ENCODE measurements at regions not wholly inside any gene's neighbourhood (a gene's known extent, or its start where the extent isn't known, plus 50 kb on each side); places are given as distances from the start of the nearest gene placed in this dataset.

DNA sequence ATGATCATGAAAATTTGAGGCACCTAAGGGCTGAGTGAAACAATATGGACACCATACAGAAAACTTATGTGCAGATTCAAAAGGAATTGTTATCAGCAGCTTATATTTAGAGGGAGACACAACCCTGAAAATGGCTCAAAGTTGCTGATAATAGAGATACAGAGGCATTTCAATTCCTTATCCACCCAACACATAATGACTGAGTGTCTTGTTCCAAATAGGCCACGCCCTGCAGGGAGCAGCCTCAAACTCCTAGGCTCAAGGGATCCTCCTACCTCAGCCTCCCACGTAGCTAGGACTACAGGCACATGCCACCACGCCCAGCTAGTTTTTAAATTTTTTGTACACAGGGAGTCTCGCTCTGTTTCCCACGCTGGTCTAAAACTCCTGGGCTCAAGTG lies 79.0 kb downstream of the LBH start:
- DNase-seq, result no peak

DNA sequence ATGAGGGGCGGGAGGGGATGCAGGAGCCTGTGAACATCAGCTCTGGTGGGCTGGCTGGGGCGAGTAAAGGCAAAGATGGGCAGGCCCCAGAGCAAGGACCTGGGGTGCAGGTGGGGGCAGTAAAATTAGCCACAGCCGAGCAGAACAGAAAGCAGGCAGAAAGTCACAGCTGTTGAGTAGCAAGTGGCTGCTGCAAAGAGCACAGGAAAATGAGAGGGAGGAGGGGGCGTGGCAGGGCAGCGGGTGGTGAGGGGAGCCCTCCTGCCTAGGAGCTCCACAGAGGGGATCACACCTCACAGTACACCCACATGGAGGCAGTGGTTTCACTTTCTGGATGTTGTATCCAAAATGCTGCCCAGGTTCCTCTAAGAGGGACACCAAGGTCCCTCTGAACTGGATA lies 79.6 kb downstream of the LBH start:
- no peak for DNase-seq

GRCh38 chr2:30311711-30312110 lies 80.4 kb downstream of the LBH start:
- no peak for DNase-seq

DNA sequence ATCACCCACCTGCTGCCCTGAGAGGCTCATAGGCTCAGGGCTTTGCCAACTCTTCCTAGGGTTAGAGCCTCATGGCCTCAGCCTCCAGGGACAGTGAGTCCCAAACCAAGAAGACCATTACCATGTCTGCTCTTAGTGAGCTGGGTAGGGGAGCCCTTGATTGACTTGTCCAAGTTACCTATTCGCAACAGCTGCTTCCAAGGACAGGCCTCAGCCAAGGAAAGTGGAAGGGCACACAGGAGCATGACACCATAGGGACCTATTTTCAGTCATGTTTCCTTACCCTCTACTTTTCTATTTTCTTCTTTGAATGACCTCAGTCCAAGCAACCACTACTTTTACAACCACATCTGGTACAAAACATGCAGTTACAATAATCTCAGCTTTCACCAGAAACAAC lies 81.6 kb downstream of the LBH start:
- no peak for DNase-seq

DNA sequence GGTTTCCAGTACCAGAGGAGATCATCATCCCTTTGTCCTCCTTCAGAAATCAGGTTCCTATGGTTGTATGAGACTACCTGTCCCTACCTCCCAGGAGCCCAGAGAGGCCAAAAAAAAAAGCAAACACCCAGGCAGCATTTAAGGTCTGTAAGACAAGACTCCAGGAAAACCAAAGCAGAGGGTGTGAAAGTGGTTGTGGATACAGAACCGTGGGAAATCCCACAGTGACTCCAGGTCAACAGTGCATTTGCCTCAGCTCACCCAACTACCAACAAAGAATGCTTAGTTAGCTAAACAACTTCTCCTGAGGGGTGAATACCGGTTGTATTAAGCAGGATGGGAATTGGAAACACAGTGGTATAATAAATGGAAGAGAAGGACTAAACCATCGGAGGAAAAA lies 83.6 kb downstream of the LBH start:
- DNase-seq, result no peak

DNA sequence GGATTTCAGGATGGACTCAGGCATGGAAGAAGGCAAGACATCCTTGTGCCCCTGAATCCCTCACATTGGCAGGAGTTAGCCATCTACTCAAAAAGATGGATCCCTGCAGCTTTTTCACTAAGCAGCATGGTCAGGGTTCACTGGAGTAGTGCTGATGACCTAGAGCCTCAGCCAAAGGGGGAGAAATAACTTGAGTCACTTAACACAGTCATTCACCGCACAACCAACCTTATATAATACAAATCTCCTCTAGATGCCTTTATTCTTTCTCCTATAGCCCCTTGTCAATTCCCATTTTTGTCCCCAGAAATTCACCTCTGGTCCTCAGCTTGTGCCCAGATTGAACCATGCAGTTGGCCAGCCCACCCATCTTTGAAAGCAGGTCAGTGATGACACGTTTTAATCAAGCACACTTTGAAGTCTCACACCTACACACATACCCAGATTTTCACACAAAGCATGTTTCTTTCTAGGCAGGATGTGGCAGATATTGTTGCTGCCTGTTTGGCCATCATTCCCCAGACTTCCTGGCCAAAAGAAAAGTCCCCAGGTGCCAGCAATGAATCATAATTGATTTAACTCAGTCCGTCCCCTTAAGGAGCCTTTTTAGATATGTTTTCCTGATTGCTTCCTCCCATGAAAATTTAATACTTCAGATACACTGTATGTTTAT lies 84.2 kb downstream of the LBH start:
- DNase-seq, result peak; percentile 4

GRCh38 chr2:30316408-30316807 lies 85.1 kb downstream of the LBH start:
- DNase-seq, result no peak

DNA sequence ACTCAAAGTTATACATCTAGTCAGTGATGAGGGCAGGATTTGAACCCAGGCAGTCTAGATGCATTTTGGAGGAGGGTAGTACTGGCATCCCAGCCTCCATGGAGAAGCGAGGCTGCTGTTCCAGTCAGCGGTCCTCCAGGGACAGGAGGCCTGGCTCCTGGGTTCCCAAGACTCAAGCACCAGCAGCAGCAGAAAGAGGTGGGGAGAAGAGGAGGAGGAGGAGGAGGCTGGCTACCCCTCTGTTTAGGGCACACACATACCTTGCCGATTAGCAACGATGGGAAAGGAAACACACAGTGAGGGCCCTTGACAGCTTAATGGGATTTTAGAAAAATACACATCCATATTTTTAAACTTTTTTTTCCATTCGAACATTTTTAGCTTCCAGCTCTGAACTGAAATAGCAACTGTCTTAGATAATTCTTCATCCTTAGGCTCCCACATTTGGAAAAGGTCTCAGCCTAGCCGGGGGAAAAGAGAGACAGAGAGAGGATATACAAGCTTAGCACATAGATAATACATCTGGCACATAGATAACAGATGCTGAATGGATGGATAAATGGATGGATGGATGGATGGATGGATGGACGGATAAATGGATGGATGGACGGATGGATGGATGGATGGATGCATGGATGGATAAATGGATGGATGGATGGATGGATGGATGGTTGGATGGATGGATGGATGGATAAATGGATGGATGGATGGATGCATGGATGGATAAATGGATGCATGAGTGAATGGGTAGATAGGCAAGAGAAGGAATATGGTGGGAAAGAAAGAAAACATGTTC lies 87.9 kb downstream of the LBH start:
- no peak for DNase-seq

- no peak for DNase-seq
Measured at GRCh38 chr2:30321466-30321865, 90.1 kb downstream of the LBH start.

- DNase-seq, result no peak
Measured at GRCh38 chr2:30323499-30323898, 92.2 kb downstream of the LBH start.

DNA sequence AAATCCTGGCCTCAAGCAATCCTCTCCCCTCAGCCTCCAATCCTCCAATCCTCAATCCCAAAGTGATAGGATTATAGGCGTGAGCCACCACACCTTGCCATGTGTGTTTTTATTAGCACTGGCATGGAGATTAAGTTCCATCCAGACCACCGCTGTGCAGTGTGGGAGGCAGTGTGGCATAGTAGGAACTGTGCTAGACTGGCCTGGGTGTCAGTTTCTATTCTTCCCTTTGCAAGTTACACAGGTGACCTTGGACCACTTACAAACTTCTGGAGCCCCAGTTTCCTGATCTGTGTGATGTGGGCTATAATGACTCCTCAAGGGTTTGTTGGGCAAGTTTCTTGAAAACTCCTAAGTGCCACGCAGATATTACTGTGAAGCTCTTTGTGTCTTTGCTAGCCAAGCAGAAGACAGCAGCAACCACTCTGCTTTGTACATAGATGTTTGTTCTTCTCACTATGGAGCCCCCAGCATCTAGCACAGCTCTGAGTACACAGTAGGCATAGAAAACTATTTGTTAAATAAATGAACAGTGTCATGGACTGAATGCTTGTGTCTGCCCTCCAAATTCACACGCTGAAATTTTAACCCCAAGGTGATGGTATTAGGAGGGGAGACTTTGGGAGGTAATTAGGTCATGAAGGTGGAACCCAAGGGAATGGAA lies 93.0 kb downstream of the LBH start:
- DNase-seq, result no peak

- no peak for DNase-seq
Measured at GRCh38 chr2:30325600-30326328, 94.4 kb downstream of the LBH start.

DNA sequence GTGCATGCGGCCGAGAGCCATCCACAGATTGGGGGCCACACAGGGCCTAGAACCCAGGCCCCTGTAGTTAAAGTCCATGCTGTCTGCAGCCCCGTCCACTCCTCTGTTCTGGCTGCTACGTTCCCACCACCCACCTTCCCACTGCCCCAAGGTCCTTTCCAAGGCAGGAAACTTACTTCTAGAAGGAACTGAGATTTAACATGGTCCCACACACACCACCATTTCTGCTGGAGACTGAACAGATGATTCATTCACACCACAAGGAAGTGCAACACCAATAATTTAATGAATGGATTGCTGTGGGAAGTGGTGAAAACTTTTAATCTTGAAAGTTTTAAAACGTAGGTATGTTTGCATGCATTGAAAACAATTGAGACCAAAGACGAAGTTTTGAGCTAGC lies 95.2 kb downstream of the LBH start:
- DNase-seq, result no peak

- DNase-seq, result no peak
Measured at GRCh38 chr2:30331038-30331437, 99.7 kb downstream of the LBH start.

- no peak for DNase-seq
Measured at GRCh38 chr2:30331869-30332268, 100.5 kb downstream of the LBH start.

GRCh38 chr2:30332791-30333453 lies 101.6 kb downstream of the LBH start:
- peak; percentile 58 for DNase-seq

DNA sequence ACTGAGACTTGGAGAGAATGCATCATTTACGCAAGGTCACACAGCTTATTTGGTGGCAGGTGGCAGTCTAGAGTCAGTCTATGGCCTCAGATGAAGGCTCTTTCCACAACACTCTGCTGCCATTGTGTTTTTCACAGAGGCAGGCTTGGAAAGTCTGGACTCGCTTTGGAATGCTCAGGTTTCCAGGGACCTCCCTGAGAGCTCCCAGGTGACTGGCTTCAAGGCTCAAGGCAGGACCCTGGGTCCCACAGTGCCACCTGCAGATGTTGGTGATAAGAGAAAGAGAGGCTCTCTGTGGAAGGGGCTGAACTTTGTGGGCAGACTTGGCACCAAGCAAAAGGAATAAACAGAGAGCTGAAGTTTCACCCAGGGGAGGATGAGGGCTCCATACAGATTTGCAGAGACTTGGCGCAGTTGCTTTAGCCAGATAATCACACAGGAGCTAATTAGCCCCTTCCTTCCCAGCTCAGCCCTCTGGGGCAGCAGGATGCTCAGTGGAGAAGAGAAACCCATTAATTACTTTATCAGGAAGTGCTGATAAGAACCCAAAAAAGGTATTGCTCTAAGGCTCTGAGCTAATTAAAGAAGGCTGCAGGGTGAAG lies 103.5 kb downstream of the LBH start:
- no peak for DNase-seq

DNA sequence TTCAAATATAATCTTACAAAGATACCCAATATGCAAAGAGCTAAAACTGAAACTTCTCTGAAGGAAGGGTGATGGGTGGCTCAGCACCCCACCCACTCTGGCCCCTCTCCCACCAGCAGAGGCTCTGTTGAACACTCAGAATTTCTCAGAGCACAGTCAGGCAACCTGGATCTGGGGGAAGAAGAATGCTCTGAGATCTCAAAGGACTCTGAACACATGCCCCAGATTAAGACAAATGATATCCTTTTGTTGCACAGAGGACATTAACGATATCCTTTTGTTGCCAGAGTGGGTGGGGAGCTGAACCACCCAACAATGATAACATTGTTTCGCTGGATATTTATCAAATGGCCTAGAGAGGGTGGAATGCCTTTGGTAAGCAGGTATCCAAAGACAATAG lies 104.8 kb downstream of the LBH start:
- peak; percentile 36 for DNase-seq

GRCh38 chr2:30336978-30337841 lies 105.9 kb downstream of the LBH start:
- DNase-seq, result peak; percentile 53

DNA sequence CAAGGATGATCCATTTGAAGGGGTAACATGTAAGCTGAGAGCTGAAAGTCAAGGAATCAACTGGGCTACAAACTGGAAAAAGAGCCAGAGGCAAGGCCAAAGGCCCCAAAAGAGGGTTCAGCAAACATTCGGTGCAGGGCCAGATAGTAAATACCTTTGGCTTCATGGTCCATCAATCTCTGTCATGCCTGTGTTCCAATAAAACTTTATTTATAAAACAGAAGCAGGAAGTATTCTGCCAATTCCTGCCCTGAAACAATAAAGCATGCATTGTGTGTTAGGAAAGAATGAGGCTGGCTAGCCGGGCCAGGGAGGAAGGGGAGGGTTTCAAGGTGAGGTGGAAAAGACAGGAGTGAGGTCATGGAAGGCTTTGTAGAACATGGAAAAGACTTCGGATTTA lies 107.1 kb downstream of the LBH start:
- no peak for DNase-seq

DNA sequence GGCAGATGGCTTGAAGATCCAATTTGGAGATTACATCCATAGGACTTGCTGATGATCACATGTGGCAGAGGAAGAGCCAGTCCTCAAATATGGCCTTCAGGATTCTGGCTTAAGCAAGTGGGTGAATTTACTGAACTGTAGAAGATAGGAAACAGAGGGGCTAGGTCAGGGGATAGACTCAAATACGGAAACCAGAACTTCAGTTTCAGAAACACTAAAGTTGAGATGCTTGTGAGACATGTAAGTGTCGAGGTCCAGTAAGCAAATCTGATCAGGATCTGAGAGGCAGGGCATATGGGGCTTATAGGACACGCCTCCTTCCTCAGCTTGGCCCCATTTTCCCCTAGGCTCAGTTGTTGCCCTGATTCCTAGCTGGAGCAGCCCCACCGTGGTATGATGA lies 107.7 kb downstream of the LBH start:
- DNase-seq, result no peak
